ENCODE measurements at regions not wholly inside any gene's neighbourhood (a gene's known extent, or its start where the extent isn't known, plus 50 kb on each side); places are given as distances from the start of the nearest gene placed in this dataset.

GRCh38 chr7:10789170-10789569, 184.5 kb upstream of the PHF14 start:
- Histone ChIP-seq H3K36me3 (ENCODE audit: control insufficient read depth in 2 of 2, insufficient read depth in 1 of 2, low read length in 2 of 2) (no peaks in the 10 kb centered on the region), H3K9me3 (ENCODE audit: control insufficient read depth, insufficient read depth, low read depth, low read length) (no peaks in the 10 kb centered on the region)
- CTCF ChIA-PET, result no interaction called here

GRCh38 chr7:10790910-10791309, 182.8 kb upstream of the PHF14 start:
- Histone ChIP-seq H3K4me3 (ENCODE audit: low read depth, low read length) (no peak overlapping the region), H3K4me1 (ENCODE audit: control insufficient read depth, insufficient read depth, low read length) (no peaks in the 10 kb centered on the region), H3K27ac (ENCODE audit: extremely low read depth, low read depth, low read length) (no peak overlapping the region), H3K36me3 (ENCODE audit: control insufficient read depth in 2 of 2, insufficient read depth in 1 of 2, low read length in 2 of 2) (no peaks in the 10 kb centered on the region), H3K9me3 (ENCODE audit: control insufficient read depth, insufficient read depth, low read depth, low read length) (no peaks in the 10 kb centered on the region)
- ChIA-PET CTCF (no interaction called here), POLR2A (no interaction called here)
- TF ChIP-seq AEBP2 (tag by site-specific recombination; IDR thresholded peaks at IDR 0.05; ENCODE audit: borderline replicate concordance) (no peak), ZNF350 (tag by site-specific recombination; IDR thresholded peaks at IDR 0.05) (no peak), ZBTB11 (tag by site-specific recombination; conservative IDR thresholded peaks at IDR 0.05; ENCODE audit: low read depth) (no peak), ZBTB7A (tag by site-specific recombination; IDR thresholded peaks at IDR 0.05; ENCODE audit: low read depth) (no peak), ZNF266 (tag by site-specific recombination; IDR thresholded peaks at IDR 0.05; ENCODE audit: low read depth) (no peak), ZNF701 (tag by site-specific recombination; IDR thresholded peaks at IDR 0.05) (no peak), ZNF585B (tag by site-specific recombination; IDR thresholded peaks at IDR 0.05) (no peak), ZNF202 (tag by site-specific recombination; IDR thresholded peaks at IDR 0.05; ENCODE audit: borderline replicate concordance) (no peak), ZNF132 (tag by site-specific recombination; IDR thresholded peaks at IDR 0.05; ENCODE audit: borderline replicate concordance) (no peak), ZFP41 (tag by site-specific recombination; IDR thresholded peaks at IDR 0.05; ENCODE audit: borderline replicate concordance) (no peak), ZEB2 (tag by site-specific recombination; IDR thresholded peaks at IDR 0.05) (no peak), IKZF3 (tag by site-specific recombination; IDR thresholded peaks at IDR 0.05) (no peak), ZNF341 (tag by site-specific recombination; IDR thresholded peaks at IDR 0.05; ENCODE audit: low read depth) (no peak), ZNF175 (tag by site-specific recombination; IDR thresholded peaks at IDR 0.05) (no peak), ZNF324 (tag by site-specific recombination; IDR thresholded peaks at IDR 0.05) (no peak)

More at GRCh38 chr7:10789170-10789569, 184.5 kb upstream of the PHF14 start:
- POLR2A ChIA-PET, result no interaction called here
- Histone ChIP-seq H3K4me3 (ENCODE audit: low read depth, low read length) (no peak overlapping the region), H3K4me1 (ENCODE audit: control insufficient read depth, insufficient read depth, low read length) (no peaks in the 10 kb centered on the region), H3K27ac (ENCODE audit: extremely low read depth, low read depth, low read length) (no peak overlapping the region)
- no peak for TF ChIP-seq ZNF621 (tag by site-specific recombination; IDR thresholded peaks at IDR 0.05)
- no peak for TF ChIP-seq INSM2 (tag by site-specific recombination; IDR thresholded peaks at IDR 0.05)
- no peak for TF ChIP-seq ZNF514 (tag by site-specific recombination; IDR thresholded peaks at IDR 0.05)
- TF ChIP-seq PRDM1 (tag by site-specific recombination; IDR thresholded peaks at IDR 0.05), result no peak
- no peak for TF ChIP-seq ZFP69B (tag by site-specific recombination; IDR thresholded peaks at IDR 0.05)
- no peak for TF ChIP-seq ZNF548 (tag by site-specific recombination; IDR thresholded peaks at IDR 0.05)
- no peak for TF ChIP-seq ZFHX2 (tag by site-specific recombination; conservative IDR thresholded peaks at IDR 0.05)
- TF ChIP-seq TSHZ1 (tag by site-specific recombination; IDR thresholded peaks at IDR 0.05; ENCODE audit: borderline replicate concordance), result no peak
- no peak for TF ChIP-seq ZNF324 (tag by site-specific recombination; IDR thresholded peaks at IDR 0.05)
- TF ChIP-seq ZNF112 (tag by site-specific recombination; IDR thresholded peaks at IDR 0.05), result no peak
- TF ChIP-seq HOXD13 (CRISPR knock-in tag; IDR thresholded peaks at IDR 0.05; ENCODE audit: borderline replicate concordance), result no peak
- TF ChIP-seq ZNF571 (tag by site-specific recombination; IDR thresholded peaks at IDR 0.05), result no peak
- no peak for TF ChIP-seq ZNF140 (tag by site-specific recombination; IDR thresholded peaks at IDR 0.05)

All from HEK293 (cell line).